MM.1S (cell line): ENCODE measurements at regions not wholly inside any gene's neighbourhood (a gene's known extent, or its start where the extent isn't known, plus 50 kb on each side); places are given as distances from the start of the nearest gene placed in this dataset.
"Not testable (repeated sequence)": the region's sequence is repeated elsewhere in the genome, so short reads cannot be mapped to it uniquely, and the experiment has no call there.

Source experiments
- DNase-seq: peaks from one replicate; pipeline ENCODE4 v3.0.0-alpha.2; 2015
- H2AFZ ChIP-seq: fragments of 300-600 bp; sonication (generic); 2 replicates; pipeline ENCODE4 v1.6.0; 2016; ENCODE audit warnings: antibody characterized with exemption, low read length
- H3F3A ChIP-seq: fragments of 300-600 bp; sonication (generic); 2 replicates; pipeline ENCODE4 v1.6.1; 2016; ENCODE audit warnings: mild to moderate bottlenecking, antibody characterized with exemption, low read length, moderate library complexity, mixed read lengths; ENCODE audit not compliant: insufficient read depth
- H3K27ac ChIP-seq: fragments of 300-600 bp; sonication (generic); 2 replicates; pipeline ENCODE4 v1.5.1; 2016; ENCODE audit warnings: mild to moderate bottlenecking, low read length
- H3K27me3 ChIP-seq: fragments of 300-600 bp; sonication (generic); replicated peaks from 2 replicates; pipeline ENCODE4 v1.6.0; 2016; ENCODE audit warnings: low read length; ENCODE audit not compliant: insufficient read depth
- H3K36me3 ChIP-seq: fragments of 300-600 bp; sonication (generic); replicated peaks from 2 replicates; pipeline ENCODE4 v1.6.1; 2016; ENCODE audit warnings: mild to moderate bottlenecking, low read length, mixed read lengths; ENCODE audit not compliant: insufficient read depth
- H3K4me1 ChIP-seq: fragments of 300-600 bp; sonication (generic); 2 replicates; pipeline ENCODE4 v1.6.1; 2016; ENCODE audit warnings: low read length, mixed read lengths
- H3K4me2 ChIP-seq: fragments of 300-600 bp; sonication (generic); 2 replicates; pipeline ENCODE4 v1.6.0; 2016; ENCODE audit warnings: low read depth, low read length
- H3K4me3 ChIP-seq: fragments of 300-600 bp; sonication (generic); 2 replicates; pipeline ENCODE4 v1.5.1; 2016; ENCODE audit warnings: low read length, mixed read lengths
- H3K79me2 ChIP-seq: fragments of 300-600 bp; sonication (generic); 2 replicates; pipeline ENCODE4 v1.6.1; 2016; ENCODE audit warnings: mixed run types, low read length, mixed read lengths
- H3K9ac ChIP-seq: fragments of 300-600 bp; sonication (generic); 2 replicates; pipeline ENCODE4 v1.6.1; 2016; ENCODE audit warnings: low read length, mixed read lengths
- H3K9me2 ChIP-seq: fragments of 300-600 bp; sonication (generic); replicated peaks from 2 replicates; pipeline ENCODE4 v1.6.1; 2016; ENCODE audit warnings: mild to moderate bottlenecking, low read length, mixed read lengths; ENCODE audit not compliant: insufficient read depth
- H3K9me3 ChIP-seq: fragments of 300-600 bp; sonication (generic); replicated peaks from 2 replicates; pipeline ENCODE4 v1.6.1; 2016; ENCODE audit warnings: mild to moderate bottlenecking, low read length, mixed read lengths; ENCODE audit not compliant: insufficient read depth
- H4K20me1 ChIP-seq: fragments of 300-600 bp; sonication (generic); 2 replicates; pipeline ENCODE4 v1.6.1; 2016; ENCODE audit warnings: mild to moderate bottlenecking, low read length, moderate library complexity, mixed read lengths; ENCODE audit not compliant: insufficient read depth
- EZH2 ChIP-seq: fragments of 300-600 bp; sonication (generic); optimal IDR thresholded peaks from 2 replicates; pipeline ENCODE3; 2017; ENCODE audit warnings: low read depth, mild to moderate bottlenecking, antibody characterized with exemption, low read length, mixed read lengths
- EZH2phosphoT487 ChIP-seq: fragments of 300-600 bp; sonication (generic); IDR thresholded peaks from 2 replicates; pipeline ENCODE4 v1.6.1; 2018; ENCODE audit warnings: antibody characterized with exemption, low read length
- TF ChIP-seq, protein P1 (sequence below): fragments of 300-600 bp; sonication (generic); IDR thresholded peaks from 2 replicates; pipeline ENCODE4 v1.5.1; 2016; ENCODE audit warnings: antibody characterized with exemption, low read length, mixed read lengths

DNA sequence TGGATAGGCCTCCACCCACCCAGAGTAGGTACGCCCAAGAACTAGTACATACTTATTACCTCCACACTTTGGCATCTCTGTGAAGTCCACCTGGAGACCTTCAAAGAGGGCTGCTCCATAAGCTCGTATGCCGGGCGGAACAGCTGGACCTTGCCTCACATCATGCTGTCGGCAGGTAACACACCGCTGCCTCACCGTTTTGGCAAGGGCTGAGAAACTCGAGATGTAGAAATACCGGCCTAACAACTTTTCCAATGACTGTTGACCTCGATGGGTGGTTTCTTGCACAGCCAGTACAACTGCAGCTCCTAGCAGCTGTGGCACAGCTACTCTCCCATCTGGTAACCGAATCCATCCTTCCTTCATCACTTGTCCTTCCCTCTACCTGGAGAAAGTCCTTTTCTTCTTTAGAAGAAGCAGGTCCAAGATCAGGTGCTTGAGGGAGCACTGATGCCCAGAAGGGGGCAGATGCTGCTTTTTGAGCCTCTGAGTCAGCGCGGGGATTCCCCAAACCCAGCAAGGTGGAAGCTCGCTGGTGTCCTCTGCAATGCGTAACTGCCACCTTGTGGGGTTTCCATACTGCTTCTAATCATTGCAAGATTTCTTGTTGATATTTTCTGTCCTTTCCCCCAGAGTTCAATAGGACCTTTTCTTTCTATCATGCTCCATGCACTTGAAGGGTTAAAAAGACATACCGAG, 301.9 kb upstream of the FRG2C start:
- TF ChIP-seq, protein P1, sequence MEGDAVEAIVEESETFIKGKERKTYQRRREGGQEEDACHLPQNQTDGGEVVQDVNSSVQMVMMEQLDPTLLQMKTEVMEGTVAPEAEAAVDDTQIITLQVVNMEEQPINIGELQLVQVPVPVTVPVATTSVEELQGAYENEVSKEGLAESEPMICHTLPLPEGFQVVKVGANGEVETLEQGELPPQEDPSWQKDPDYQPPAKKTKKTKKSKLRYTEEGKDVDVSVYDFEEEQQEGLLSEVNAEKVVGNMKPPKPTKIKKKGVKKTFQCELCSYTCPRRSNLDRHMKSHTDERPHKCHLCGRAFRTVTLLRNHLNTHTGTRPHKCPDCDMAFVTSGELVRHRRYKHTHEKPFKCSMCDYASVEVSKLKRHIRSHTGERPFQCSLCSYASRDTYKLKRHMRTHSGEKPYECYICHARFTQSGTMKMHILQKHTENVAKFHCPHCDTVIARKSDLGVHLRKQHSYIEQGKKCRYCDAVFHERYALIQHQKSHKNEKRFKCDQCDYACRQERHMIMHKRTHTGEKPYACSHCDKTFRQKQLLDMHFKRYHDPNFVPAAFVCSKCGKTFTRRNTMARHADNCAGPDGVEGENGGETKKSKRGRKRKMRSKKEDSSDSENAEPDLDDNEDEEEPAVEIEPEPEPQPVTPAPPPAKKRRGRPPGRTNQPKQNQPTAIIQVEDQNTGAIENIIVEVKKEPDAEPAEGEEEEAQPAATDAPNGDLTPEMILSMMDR, result peak; percentile 49
- not testable (repeated sequence) for H3K4me3 ChIP-seq, H3K9me3 ChIP-seq, H3K36me3 ChIP-seq, H3K27me3 ChIP-seq, H3K4me1 ChIP-seq, H3K9ac ChIP-seq, H3F3A ChIP-seq, H3K4me2 ChIP-seq, H3K27ac ChIP-seq, H3K9me2 ChIP-seq, H4K20me1 ChIP-seq, H2AFZ ChIP-seq, H3K79me2 ChIP-seq
- DNase-seq, result peak; percentile 67

DNA sequence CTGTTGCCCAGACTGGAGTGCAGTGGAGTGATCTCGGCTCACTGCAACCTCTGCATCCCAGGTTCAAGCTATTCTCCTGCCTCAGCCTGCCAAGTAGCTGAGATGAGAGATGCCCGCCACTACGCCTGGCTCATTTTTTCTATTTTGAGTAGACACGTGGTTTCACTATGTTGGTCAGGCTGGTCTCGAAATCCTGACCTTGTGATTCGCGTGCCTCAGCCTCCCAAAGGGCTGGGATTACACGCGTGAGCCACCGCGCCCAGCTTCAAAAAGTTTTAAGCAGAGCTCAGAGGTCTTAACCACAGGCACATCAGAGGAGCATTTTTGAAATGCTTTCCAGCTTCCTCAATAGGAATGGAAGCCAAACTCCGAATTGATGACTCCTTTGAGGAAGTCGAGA, 291.2 kb upstream of the FRG2C start:
- H3K9me3 ChIP-seq, H4K20me1 ChIP-seq, H3K27me3 ChIP-seq, H3F3A ChIP-seq, DNase-seq, H3K36me3 ChIP-seq, H3K4me1 ChIP-seq, H3K79me2 ChIP-seq, H3K9me2 ChIP-seq: not testable (repeated sequence)
- Histone ChIP-seq H3K4me2 (peak overlapping the region; percentile 47; the same call in 1 of the 2 replicates), H3K4me3 (peak overlapping the region; percentile 48), H3K9ac (peak overlapping the region; percentile 51; the same call in 1 of the 2 replicates), H2AFZ (peak overlapping the region; percentile 61; the same call in 1 of the 2 replicates), H3K27ac (peak overlapping the region; percentile 10; the same call in 1 of the 2 replicates)

DNA sequence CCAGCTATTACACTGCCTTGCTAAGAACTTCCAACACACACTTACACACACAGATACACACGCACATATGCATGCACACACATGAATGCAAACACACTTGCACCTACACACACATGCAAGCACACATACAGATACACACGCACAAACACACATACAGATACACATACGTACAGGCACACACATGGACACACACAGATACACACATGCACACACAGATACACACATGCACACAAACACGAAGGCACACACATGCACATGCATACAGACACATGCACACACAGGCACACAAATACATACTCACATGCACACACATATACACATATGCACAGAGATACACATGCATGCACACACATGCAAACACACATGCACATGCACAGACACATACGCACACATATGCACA, 284.3 kb upstream of the FRG2C start:
- H3K9me3 ChIP-seq, H3K36me3 ChIP-seq, H3F3A ChIP-seq, H3K4me1 ChIP-seq, H3K9me2 ChIP-seq, H3K4me3 ChIP-seq, H3K79me2 ChIP-seq, H2AFZ ChIP-seq, H4K20me1 ChIP-seq, H3K9ac ChIP-seq, H3K27me3 ChIP-seq, H3K27ac ChIP-seq, H3K4me2 ChIP-seq, DNase-seq: not testable (repeated sequence)

DNA sequence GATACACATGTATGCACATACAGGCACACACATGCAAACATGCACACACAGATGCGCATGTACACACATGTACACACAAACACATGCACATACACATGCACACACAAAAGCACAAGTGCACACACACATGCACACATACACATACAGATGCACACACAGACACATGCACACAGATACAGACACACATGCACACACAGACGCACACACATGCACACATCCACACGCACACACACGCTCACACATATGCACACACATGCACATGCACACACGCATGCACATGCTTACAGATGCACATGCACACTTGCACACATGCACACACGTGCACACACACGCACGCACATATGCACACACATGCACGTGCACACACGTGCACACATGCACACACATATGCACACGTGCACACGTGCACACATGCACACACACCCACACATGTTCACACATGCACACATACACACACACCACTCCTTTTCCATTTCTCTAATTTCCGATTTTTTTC, 283.8 kb upstream of the FRG2C start:
- no peak overlapping the region for H3K4me3 ChIP-seq
- no peaks in the 10 kb centered on the region for H3K9me2 ChIP-seq
- H3K4me2 ChIP-seq, result no peak overlapping the region
- no peak overlapping the region for H2AFZ ChIP-seq
- no peaks in the 10 kb centered on the region for H3K4me1 ChIP-seq
- H3K9me3 ChIP-seq, result no peaks in the 10 kb centered on the region
- no peak overlapping the region for H3K27ac ChIP-seq
- H3F3A ChIP-seq, result no peaks in the 10 kb centered on the region
- H3K9ac ChIP-seq, result no peak overlapping the region
- H4K20me1 ChIP-seq, result no peaks in the 10 kb centered on the region
- no peaks in the 10 kb centered on the region for H3K27me3 ChIP-seq
- no peak for DNase-seq
- H3K79me2 ChIP-seq, result no peaks in the 10 kb centered on the region
- no peaks in the 10 kb centered on the region for H3K36me3 ChIP-seq
- TF ChIP-seq EZH2phosphoT487 (no peak), EZH2 (no peak)
- TF ChIP-seq, protein P1, result no peak

DNA sequence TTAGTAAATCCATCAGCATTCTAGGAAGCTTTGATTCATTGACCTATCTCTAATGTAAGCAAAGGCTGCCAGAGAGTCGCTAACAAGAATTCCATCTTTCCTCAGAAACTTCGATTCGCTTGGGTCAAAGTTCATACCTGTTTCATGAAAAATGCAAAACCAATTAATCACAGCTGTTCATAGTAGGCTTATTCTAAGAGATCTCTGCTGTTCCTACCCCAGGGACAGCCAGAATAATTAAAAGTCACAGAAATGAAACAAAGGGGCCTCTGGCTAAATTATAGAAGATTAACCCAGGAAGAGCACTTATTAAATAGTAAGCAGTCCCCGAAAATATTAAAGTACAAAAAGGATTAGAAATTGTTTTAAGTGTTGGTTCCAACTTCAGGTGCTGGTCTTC, 280.1 kb upstream of the FRG2C start:
- not testable (repeated sequence) for H3K4me3 ChIP-seq, H3K4me2 ChIP-seq, H3K27ac ChIP-seq, DNase-seq, H3F3A ChIP-seq, H3K27me3 ChIP-seq, H2AFZ ChIP-seq, H3K9me2 ChIP-seq, H3K4me1 ChIP-seq, H3K9ac ChIP-seq, H4K20me1 ChIP-seq, H3K79me2 ChIP-seq, H3K36me3 ChIP-seq, H3K9me3 ChIP-seq

DNA sequence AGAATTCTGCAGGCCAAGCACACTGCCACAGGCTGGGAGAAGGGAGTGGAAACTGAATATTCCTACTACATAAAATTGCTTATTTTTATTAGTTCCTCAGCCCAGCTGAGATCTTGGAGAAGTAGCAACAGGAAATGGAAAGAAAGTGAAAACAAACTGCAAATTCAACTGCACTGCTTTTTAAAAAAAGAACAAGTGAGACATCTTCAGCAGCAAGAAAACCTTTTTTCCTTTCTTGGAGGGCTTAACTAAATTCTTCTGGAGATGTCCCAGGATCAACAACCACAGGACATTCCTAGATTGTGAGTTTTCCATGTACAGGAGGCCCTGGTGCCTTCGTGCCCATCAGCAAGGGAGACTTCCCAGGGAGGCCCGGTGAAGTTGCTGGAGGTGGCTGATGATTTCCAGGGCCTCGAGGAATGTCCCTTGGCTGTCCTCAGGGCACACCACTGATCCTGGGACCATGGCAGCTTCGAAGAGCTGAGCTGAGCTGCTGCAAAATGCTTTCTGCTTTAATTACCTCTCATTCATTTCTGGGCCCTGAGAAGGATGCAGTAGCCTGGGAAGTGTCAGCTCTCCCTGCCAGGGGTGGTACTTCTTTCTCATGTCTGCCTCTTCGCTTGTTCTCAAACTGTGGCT, 275.5 kb upstream of the FRG2C start:
- not testable (repeated sequence) for H3F3A ChIP-seq, H3K4me1 ChIP-seq, H3K79me2 ChIP-seq, H3K9me3 ChIP-seq, H2AFZ ChIP-seq, H3K27ac ChIP-seq, H3K4me2 ChIP-seq, H3K36me3 ChIP-seq, H3K9ac ChIP-seq, DNase-seq, H3K27me3 ChIP-seq, H3K4me3 ChIP-seq, H3K9me2 ChIP-seq, H4K20me1 ChIP-seq
